GM19452 (cell line): ENCODE measurements at regions not wholly inside any gene's neighbourhood (a gene's known extent, or its start where the extent isn't known, plus 50 kb on each side); places are given as distances from the start of the nearest gene placed in this dataset.

Source experiments
- ATAC-seq: cut with Tn5 transposase; IDR thresholded peaks from one replicate; pipeline ENCODE4 v1.9.1; 2021; ENCODE audit not compliant: unreplicated experiment

DNA sequence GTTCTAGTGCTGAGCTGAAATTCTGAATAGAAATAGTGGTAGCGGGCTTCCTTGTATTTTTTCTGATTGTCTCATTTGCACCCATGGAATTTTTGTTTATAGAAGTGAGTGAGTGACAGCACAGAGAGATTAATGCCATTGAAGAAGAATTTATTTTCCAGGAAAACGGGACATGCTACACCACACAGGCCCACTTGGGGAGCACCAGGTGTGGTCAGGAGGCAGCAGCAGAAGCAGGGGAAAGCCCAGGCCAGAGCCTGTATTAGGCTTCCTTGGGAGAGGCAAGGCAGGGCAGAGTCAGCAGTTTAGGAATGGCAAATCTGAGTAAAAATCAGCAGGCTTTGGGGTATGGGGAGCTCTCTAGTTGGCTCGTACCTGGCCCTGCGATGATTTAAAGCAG, 88.4 kb upstream of the ATP11B start:
- ATAC-seq: no peak

DNA sequence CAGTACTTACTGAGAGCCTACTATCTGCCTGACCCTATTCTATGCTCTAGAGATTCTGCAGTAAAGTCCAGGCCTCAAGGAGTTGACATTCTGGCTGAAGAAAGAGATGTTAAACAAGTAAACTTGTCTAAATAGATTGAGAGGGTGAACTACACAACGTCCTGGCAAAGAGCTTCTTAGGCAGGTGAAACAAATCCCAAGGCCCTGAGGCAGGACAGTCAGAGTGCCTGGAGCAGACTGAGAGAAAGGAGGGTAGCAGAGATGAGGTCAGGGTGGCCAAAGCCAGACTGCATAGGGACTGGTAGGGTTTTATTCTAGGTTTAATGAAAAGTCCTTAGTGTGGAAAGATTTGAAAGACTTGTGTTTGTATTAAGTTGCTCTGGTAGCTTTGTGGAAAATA, 84.5 kb upstream of the ATP11B start:
- ATAC-seq: no peak

DNA sequence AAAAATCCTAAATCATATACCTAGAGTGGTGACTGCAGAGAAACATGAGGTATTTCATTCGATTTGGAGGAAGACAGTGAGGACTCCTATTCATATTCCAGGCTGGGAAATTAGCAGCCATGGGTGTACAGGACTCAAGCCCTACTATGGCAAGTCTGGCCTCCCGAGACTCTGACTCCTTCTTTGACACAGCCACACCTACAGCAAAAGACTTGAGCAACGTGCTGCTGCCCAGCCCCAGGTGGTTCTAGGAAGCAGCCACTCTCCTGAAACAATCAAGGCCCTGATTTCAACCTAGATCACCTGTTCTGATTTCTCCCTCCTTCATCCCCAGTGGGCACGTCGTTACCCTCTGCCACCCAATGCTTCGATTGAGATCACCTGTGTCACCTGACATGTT, 84.0 kb upstream of the ATP11B start:
- ATAC-seq: no peak

DNA sequence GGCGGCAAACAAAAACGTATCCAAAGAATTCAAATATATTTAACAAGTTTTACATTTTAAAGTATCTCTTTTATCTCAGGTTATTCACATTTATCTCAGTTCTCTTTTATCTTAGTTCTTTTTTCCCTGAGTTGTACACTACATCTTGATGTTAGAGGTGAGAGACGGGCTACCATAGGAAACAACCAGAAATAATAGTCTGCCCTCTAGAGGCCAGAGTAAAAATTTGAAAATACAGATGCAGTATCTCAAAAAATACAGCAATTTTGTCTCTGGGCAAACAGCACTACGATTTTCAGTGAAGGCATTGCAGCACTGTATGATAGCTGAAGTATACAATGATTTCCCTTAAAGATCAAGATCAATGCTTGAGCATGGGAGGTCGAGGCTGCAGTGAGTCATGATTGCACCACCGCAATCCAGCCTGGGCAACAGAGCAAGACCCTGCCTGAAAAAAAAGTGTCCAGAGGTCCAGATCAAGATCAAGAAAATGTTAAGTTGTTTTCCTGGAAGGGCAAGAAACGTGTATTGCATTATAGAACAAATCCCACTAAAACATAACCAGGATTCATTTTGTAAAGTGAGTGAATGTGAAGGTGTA, 82.6 kb upstream of the ATP11B start:
- ATAC-seq: no peak

DNA sequence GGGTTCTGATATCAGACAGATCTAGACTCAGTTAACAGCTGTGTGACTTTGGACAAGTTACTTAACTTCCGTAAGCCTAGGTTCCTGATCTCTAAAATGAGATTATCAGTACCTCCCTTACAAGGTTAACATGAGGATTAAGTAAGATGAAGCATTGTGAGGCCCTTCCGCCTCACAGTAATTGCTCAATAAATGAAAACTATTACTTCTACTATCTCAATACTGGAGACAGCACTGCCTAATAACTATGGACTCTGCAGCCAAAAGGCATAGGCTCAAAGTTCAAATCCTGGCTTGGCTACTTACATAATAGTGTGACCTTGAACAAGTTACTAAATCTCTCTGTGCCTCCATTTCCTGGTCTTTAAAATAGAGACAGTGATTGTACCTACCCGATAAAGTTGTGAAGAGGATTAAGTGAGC, 82.0 kb upstream of the ATP11B start:
- no peak for ATAC-seq

DNA sequence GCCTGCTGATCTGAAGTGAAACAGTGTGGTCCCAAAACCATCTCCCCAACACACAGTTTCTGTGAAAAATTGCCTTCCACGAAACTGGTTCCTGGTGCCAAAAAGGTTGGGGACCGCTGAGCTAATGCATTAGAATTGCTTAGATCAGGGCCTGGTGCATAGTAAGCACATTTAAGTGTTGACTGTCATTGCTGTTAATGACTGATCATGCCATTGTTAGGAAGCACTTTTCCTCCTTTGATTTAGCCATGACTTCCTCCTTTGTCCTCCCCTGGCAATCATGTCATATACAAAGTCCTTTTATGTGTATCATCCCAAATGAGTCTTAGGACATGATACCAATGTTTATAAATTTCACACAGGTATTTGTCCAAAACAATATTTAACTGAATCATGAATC, 81.5 kb upstream of the ATP11B start:
- no peak for ATAC-seq

DNA sequence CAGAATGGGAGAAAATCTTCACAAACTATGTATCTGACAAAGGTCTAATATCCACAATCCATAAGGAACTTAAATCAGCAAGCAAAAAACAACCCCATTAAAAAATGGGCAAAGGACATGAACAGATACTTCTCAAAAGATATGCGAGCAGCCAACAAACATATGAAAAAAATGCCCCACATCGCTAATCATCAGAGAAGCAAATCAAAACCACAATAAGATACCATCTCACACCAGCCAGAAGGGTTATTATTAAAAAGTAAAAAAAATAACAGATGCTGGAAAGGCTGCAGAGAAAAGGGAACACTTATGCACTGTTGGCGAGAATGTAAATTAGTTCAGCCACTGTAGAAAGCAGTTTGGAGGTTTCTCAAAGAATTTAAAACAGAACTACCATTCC, 80.2 kb upstream of the ATP11B start:
- no peak for ATAC-seq

DNA sequence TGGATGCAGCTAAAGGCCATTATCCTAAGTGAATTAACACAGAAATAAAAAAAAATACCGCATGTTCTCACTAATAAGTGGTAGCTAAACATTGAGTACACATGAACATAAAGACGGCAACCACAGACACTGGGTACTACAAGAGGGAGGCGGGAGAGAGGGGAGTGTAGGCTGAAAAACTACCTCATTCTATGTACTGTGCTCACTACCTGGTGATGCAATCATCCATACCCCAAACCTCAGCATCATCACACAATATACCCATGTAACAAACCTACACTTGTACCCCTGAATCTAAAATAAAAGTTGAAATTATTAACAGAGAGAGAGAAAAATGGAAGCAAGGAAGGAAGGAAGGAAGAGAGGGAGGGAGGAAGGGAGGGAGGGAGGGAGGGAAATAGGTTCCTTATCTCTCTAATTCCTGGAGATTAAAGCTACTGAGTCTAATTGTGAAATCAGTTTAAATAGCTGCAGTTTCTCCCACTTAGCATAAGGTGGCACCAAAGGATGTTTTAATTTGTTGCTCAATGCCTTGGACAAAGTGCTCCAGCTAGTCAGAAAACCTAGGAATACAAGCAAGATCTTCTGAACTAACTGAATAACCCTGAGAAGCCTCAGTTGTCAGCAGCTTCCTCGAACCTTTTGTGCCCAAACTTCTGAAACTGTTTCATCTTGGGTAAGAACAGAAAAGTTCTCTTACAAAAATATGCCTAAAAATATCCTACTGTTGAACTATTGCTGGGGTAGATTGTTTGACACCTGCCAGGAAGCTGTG, 79.4 kb upstream of the ATP11B start:
- ATAC-seq: peak; percentile 45

DNA sequence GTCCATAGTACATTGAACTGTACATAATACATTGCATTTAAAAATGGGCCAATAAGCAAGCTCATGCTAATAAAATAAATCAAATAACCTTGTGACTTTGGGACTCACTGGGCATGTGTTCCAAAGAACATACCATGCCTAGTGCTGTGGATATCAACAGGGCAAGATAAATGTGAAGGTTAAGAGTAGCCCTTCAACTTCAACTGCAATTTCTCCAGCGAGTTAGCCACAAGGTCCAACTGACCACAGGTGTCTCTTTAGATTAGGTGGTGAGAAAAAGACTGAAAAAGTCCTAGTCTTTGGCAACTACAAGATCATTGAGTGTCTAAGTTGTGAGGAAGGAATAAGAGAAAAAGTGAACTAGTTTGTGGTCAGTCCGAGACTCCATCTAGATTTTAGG, 78.3 kb upstream of the ATP11B start:
- no peak for ATAC-seq

DNA sequence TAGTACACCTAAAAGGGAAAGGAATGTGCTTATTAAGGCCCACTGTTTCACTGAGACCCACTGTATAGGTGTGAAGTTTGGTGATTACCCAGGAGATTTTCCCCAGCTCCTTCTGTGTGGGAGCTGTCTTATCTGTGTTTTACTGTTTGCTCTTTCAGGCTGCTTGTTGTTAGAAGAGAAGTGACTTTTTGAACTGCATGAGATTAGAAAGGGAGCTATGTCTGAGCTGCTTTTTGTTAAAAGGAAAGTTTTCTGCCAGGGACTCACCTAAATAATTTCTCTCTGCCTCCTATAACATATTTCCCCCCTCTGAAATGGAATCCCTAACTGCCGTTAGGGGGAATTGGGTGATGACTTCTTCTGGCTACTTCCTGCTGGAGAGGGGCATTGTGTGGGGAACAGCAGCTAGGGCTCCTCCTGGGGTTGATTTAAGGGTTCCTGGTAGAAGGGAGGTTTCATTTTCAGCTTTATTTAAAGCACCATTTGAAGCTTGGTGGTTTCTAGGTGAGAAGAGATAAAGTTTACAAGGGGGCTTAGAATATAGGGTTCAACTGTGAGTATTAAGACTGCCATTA, 77.1 kb upstream of the ATP11B start:
- peak; percentile 41 for ATAC-seq

DNA sequence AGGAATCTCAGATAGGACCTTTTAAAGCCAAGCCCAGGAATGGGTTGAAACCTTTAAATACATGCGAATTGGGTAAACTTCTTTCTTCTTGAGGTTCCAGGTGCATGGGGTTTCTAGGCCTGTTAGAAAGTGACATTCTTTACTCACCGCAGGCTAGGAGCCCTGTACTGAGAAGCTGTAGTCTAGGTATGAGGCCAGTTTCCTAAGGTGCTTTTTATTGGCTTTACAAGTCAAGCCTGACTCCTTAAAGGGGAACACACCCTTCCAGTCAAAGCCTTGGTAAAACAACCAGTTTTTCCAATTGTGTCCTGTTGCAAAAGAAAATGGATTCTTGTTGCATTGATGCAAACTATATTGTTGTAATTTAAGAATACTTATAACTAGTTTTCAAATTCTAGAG, 76.1 kb upstream of the ATP11B start:
- peak; percentile 82 for ATAC-seq

DNA sequence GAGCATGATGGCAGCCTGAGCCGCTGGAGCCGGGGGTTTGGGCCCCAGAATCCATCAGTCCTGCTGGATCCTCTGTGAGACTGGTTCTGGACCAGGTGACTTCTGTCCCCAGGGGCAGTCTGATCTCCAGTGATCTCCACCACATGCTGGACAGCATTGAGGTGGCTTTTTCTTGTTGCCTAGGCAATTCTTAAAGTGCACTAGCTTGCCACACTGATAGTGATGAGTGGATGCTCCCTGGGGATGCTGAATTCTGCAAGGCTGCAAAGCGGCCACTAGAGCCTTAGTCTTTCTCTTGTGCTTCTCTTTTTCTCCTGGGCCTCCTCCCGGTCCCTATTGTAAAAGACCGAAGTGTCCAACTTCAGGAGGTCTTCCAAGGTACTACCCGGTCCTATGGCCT, 70.4 kb upstream of the ATP11B start:
- ATAC-seq: no peak

DNA sequence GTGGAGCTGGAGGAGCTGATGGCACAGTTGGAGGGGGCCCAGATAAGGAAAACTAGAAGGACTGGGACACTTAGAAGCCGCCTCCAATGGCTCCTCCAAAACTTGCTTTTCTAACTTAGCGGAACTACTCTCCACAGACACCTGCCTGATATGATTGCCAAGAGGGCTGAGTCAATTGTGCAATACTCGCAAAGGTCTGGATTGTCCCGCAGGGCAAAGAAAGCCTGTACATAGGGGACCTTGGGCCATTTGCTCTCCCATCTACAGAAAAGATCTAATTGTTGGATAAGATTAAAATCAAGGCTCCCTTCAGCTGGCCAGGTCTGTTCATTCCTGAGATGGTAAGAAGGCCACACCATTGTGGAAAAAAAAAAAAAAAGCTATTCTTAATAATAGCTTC, 69.7 kb upstream of the ATP11B start:
- ATAC-seq: no peak

DNA sequence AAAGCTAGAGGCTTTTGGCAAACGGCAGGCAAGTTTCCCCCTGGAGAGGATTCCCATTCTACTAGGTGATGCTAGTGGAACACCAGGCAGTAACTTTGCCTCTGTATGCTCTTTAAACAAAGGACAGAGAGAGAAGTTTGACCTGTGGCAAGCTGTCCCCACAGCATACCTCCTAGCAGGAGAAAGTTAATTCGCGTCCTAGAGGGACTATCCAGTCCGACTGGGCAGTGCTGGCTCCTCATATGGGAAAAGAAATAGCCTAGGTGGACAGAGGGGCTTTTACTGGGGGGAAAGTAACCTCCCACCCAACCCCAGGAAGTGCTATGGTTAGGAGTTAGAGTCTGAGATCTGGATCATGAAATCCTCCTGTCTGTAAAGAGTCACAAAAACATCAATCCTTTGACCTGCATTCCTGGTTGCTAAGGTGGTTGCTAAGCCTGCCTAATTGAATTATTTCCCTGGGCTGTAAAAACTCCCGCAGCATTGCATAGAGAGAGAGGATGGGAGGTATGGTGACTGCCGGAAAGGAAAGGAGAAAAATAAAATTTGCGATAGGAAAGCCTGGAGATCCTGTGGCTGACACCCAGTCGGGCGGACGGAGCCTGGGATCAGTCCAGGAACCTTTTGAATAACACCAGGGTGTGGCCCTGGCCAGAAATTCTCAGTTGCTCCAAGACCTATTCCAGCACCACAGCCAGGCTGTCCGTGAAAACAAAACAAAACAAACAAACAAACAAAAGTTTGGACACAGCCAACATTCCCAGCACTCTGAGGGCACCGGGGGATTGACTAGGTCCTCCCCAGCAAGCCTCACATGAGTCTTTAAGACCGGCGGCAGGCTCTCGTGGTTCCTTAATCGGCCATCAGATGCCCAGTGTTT, 67.7 kb upstream of the ATP11B start:
- ATAC-seq: no peak

DNA sequence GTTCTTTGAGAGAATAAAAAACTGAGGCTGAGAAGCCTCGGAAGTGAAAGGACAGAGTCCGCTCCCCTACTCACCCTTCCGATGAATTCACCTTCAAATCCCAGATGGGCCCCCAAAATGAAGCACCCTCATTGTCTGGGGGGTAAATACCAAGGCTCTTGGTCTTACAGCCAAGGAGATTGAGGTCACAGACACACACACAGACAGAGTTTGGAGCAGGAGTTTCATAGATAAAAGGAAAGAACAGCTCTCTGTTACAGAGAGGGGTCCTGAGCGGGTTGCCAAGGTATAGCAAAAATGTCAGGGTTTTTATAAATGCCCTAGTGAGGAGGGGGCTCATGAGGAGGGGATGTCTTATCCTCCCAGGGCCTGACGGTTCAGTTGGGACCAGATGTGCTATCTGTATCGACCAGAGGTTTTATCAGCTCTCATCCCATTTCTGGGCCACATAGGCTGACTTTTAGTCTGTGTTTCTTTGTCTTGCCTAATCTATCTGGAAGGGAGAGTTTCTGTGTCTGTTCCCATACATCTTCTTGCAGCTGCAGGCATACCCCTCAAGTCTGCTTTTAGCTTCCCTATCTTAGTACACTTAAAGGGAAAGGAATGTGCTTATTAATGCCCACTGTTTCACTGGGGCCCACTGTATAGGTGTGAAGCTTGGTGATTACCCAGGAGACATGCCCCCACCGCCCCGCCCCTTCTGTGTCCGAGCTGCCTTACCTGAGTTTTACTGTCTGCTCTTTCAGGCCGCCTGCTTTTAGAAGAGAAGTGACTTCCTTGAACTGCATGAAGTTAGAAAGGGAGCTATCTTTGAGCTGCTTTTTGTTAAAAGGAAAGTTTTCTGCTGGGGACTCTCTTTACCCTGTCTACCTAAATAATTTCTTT, 66.8 kb upstream of the ATP11B start:
- ATAC-seq: no peak

DNA sequence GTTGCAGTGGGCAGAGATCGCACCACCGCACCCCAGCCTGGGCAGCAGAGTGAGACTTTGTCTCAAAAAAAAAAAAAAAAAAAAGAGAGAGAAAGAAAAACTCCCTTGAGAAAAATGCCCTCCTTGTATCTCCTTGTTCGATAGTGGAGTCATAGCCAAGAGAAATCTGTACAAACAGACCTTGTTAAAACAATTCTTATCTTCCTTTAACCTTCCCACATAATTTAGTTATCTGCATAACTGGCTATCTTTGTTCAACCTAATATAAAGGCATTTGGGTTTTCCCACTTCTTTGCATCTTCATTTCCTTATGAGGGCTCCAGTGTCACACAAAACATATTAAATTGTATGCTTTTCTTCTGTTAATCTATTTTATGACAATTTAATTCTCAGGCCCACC, 65.1 kb upstream of the ATP11B start:
- no peak for ATAC-seq

DNA sequence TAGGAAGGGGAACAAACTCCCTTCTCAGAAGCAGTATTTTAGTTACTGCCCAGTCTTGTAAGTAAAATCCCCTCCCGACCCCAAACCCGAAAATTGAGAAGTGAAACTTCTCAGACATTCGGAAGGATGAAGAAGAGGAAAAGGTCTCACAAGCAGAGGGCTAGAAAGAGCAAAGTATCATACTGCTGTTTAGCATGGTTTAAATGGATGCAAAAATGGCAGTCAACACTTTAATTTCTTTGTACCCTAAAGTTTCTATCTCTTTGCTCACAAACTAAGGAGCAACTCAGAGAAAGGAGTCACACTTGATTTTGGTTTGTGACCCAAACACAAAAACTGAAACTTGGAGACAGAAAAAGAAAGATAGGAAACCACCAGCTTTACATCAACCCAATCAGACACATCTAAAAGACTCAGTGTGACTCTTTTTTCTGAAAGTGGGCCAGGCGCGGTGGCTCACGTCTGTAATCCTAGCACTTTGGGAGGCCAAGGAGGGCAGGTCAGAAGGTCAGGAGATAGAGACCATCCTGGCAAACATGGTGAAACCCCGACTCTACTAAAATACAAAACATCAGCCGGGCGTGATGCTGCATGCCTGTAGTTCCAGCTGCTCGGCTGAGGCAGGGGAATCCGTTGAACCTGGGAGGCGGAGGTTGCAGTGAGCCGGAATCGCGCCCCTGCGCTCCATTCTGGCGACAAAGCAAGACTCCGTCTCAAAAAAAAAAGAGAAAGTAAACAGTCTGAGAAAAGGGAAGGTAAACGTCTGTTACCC, 63.2 kb upstream of the ATP11B start:
- peak; percentile 80 for ATAC-seq

DNA sequence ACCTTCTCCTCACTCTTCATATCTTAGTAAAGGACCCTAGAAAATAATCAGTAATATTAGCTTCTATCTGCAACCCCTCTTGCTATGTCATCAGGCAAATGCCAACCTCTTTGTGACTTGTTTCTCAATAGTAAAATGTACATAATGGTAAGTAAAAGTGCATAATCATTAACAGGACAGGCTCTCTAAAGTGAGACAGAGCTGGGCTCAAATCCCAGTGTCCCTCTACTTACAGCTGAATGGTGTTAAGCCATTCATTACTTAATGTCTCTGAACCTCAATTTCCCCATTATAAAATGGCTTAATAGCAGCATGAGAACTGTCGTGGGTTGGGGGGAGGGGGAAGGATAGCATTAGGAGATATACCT, 62.6 kb upstream of the ATP11B start:
- ATAC-seq: peak; percentile 20

DNA sequence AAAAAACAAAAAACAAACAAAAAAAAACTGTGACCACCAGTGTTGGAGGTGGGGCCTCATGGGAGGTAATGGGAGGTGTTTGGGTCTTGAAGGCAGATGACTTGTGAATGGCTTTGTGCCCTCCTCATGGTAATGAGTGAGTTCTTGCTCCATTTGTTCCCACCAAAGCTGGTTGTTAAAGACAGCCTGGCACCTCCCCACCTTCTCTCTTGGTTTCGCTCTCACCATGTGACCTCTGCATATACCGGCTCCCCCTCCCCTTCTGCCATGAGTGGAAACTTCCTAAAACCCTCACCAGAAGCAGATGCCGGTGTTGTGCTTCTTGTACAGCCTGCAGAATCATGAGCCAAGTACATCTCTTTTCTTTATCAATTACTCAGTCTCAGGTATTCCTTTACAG, 61.5 kb upstream of the ATP11B start:
- no peak for ATAC-seq
